IPS-20b (cell line): ENCODE measurements at regions not wholly inside any gene's neighbourhood (a gene's known extent, or its start where the extent isn't known, plus 50 kb on each side); places are given as distances from the start of the nearest gene placed in this dataset.

Source experiments
- H3K27ac ChIP-seq: one replicate; pipeline ENCODE4 v1.5.1; 2013; ENCODE audit warnings: low read length
- H3K27me3 ChIP-seq: 2 replicates; pipeline ENCODE4 v1.6.1; 2013; ENCODE audit warnings: mild to moderate bottlenecking, low read length, inconsistent platforms; ENCODE audit not compliant: insufficient read depth
- H3K36me3 ChIP-seq: 2 replicates; pipeline ENCODE4 v1.6.1; 2013; ENCODE audit warnings: low read depth, mild to moderate bottlenecking, inconsistent platforms, low read length, moderate library complexity; ENCODE audit not compliant: insufficient read depth
- H3K4me1 ChIP-seq: 2 replicates; pipeline ENCODE4 v1.6.1; 2013; ENCODE audit warnings: mild to moderate bottlenecking, control low read depth, inconsistent platforms, low read length, moderate library complexity; ENCODE audit not compliant: insufficient read depth
- H3K4me3 ChIP-seq: 2 replicates; pipeline ENCODE4 v1.5.1; 2013; ENCODE audit warnings: mild to moderate bottlenecking, low read length, inconsistent platforms
- H3K9ac ChIP-seq: 2 replicates; pipeline ENCODE4 v1.6.1; 2013; ENCODE audit warnings: low read depth, mild to moderate bottlenecking, inconsistent platforms, low read length, moderate library complexity
- H3K9me3 ChIP-seq: 2 replicates; pipeline ENCODE4 v1.6.1; 2013; ENCODE audit warnings: mild to moderate bottlenecking, low read depth, low read length, inconsistent platforms; ENCODE audit not compliant: insufficient read depth

DNA sequence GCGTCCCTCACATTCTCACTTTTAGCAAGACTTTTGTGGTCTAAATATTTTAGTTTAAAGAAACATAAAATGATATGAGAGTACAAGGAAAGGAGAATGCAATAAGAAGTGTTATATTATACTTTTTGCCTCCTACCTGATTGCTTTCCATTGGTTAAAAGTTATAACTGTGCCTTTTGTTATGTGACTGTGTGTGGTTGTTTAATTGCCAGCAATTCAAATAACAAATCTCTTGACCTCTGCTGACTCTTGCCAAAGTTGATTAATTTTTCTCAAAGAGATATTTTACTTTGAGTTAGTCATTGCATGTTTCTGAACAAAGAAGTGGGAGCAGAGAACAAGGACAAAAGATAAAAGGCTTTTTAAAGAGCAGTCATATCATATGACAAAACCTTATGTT is 599.5 kb downstream of the SUCLG1 start:
- no peaks in the 10 kb centered on the region; the same call in 1 of the 2 replicates for H3K4me1 ChIP-seq
- H3K9me3 ChIP-seq: no peaks in the 10 kb centered on the region
- no peak overlapping the region for H3K4me3 ChIP-seq
- H3K27ac ChIP-seq: no peak overlapping the region
- H3K36me3 ChIP-seq: no peaks in the 10 kb centered on the region
- H3K27me3 ChIP-seq: no peaks in the 10 kb centered on the region
- H3K9ac ChIP-seq: no peak overlapping the region

DNA sequence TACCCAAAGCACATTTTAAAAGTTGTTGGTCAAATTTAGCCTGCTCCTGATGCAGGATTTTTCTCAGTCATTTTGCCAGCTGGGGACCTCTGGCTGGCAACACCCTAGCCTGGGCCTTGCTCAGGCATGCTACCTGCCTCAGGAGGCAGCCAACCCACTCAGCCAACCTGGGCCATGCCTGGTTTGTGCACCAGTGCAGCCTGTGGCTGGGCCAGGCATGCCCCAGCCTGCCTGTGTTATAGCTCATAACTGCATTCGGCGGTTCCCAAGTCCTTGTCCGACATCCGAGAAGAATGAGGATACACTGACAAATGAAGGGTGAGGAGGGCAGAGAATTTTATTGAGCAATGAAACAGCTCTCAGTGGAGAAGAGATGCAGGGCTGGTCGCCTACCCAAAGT is 608.0 kb downstream of the SUCLG1 start:
- H3K4me3 ChIP-seq: no peak overlapping the region
- H3K9me3 ChIP-seq: no peaks in the 10 kb centered on the region
- no peaks in the 10 kb centered on the region for H3K36me3 ChIP-seq
- no peak overlapping the region for H3K9ac ChIP-seq
- no peaks in the 10 kb centered on the region for H3K4me1 ChIP-seq
- H3K27ac ChIP-seq: no peak overlapping the region
- H3K27me3 ChIP-seq: no peaks in the 10 kb centered on the region

DNA sequence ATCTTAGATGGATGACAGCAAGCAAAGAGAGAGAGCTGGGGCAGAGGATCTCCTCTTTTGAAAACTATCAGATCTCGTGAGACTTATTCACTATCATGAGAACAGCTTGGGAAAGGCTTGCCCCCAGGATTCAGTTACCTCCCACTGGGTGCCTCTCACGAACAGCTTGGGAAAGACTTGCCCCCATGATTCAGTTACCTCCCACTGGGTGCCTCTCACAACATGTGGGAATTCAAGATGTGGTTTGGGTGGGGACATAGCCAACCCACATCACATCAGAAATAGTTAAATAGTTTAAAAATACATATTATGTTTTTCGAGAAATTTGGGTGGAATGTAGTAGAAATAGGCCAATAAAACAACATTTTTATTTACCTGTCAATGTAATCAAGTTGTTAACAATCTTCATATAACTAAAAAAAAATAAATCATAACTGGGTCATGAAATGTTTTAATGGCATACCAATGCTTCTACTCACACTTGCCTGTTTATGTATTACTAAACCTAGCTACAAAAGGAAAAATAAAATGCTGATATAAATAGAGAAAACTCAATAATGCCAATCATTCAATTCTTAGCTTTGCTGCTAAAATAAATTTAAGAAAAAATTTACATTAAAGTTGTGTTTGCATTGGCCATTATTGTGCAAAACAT is 608.9 kb downstream of the SUCLG1 start:
- Histone ChIP-seq H3K4me3 (no peak overlapping the region), H3K27ac (no peak overlapping the region), H3K9ac (no peak overlapping the region), H3K9me3 (no peaks in the 10 kb centered on the region), H3K27me3 (no peaks in the 10 kb centered on the region), H3K36me3 (no peaks in the 10 kb centered on the region), H3K4me1 (no peaks in the 10 kb centered on the region)

DNA sequence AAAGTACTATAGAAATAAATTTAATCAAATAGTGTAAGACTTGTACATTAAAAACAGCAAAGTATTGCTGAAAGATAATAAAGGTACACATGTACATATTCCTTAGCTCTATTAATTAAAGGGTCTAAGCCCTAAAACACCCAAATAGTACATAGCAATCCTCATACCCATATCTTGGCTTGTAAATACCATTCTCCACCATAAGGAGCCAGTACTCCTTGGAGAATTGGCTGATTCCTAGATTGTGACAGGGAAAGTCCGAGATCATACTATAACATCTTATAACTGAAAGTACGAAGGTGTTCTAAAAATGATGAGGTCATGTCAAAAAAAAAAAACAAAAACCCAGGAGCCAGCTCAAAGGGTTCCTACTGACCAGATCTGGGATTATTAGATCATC is 614.6 kb downstream of the SUCLG1 start:
- Histone ChIP-seq H3K36me3 (no peaks in the 10 kb centered on the region), H3K4me3 (no peak overlapping the region), H3K27ac (no peak overlapping the region), H3K9ac (no peak overlapping the region), H3K4me1 (no peaks in the 10 kb centered on the region), H3K9me3 (no peaks in the 10 kb centered on the region), H3K27me3 (no peaks in the 10 kb centered on the region)

DNA sequence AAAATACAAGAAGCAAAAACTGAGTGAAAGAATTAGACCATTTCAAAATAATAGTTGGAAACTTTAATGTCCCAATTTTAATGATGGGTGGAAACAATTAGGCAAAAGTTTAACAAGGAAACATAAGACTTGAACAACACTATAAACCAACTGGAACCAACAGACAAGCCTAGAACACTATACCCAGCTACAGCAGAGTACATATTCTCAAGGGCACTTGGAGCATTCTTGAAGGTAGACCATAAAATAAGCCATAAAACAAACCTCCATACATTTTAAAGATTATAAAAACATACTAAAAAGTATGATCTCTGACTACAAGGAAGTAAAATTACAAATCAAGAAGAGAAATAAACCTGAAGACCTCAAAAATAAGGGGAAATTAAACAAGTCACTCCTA is 616.7 kb downstream of the SUCLG1 start:
- Histone ChIP-seq H3K9ac (no peak overlapping the region), H3K9me3 (no peaks in the 10 kb centered on the region), H3K36me3 (no peaks in the 10 kb centered on the region), H3K4me1 (no peaks in the 10 kb centered on the region), H3K4me3 (no peak overlapping the region), H3K27ac (no peak overlapping the region), H3K27me3 (no peaks in the 10 kb centered on the region)

DNA sequence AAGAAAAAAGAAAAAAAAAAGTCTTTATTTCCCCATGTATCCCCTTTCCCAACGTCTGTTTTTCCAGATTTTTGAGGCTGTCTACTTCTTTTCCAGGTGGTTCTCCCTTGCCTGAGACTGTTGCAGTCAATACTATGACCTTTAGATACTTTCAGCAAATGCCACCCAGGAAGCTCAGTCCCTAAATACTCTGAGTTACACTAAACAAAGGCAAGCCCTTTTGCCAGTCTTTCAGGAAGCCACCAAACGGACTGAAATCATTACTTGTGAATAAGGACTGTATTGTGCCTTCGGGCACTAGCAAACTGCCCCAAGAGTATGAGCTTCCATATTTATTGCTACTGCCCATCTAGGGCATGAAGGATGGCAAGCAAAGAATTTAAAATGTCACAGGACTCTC is 621.3 kb downstream of the SUCLG1 start:
- Histone ChIP-seq H3K4me3 (no peak overlapping the region), H3K4me1 (no peaks in the 10 kb centered on the region), H3K27me3 (no peaks in the 10 kb centered on the region), H3K27ac (no peak overlapping the region), H3K36me3 (no peaks in the 10 kb centered on the region), H3K9me3 (no peaks in the 10 kb centered on the region), H3K9ac (no peak overlapping the region)

DNA sequence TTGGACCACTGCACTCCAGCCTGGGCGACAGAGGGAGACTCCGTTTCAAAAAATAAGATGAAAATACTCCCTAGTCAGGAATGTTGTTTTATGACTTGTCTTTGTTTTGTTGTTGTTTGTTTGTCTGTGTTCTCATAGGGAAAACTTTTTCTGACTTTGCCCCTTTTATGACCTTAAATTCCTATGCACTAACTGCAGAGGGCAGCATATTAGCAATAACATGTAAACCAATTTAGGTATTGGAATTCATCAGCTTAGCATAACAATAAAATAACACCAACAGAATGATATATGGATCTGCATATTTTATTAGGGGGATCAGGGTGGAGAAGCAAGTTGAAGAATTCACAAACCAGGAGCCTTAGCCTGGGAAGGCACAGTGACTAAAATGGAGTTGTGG is 631.5 kb downstream of the SUCLG1 start:
- H3K9me3 ChIP-seq: no peaks in the 10 kb centered on the region
- no peak overlapping the region for H3K4me3 ChIP-seq
- H3K4me1 ChIP-seq: no peaks in the 10 kb centered on the region
- no peak overlapping the region for H3K27ac ChIP-seq
- H3K36me3 ChIP-seq: no peaks in the 10 kb centered on the region
- H3K27me3 ChIP-seq: no peaks in the 10 kb centered on the region
- no peak overlapping the region for H3K9ac ChIP-seq

DNA sequence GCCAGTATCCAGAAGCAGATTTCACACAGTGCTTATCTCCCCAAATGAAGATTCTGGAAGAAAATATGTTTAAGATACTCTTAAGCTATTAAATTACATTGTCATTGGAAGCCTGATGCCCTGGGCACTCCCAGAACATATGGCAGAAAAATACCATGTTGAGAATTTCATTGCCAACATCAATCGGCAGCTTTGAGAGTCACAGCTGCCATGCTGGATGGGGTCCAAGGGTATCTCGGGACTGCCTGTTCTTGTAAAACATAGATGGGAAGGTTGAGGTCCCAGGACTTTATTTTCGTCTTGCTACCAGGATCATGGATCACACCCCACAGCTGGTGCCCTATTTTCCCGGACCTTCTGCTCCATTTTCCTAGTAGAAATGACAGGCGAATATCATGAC is 632.5 kb downstream of the SUCLG1 start:
- Histone ChIP-seq H3K27ac (no peak overlapping the region), H3K9me3 (no peaks in the 10 kb centered on the region), H3K4me3 (no peak overlapping the region), H3K9ac (no peak overlapping the region), H3K36me3 (no peaks in the 10 kb centered on the region), H3K4me1 (no peaks in the 10 kb centered on the region), H3K27me3 (no peaks in the 10 kb centered on the region)

DNA sequence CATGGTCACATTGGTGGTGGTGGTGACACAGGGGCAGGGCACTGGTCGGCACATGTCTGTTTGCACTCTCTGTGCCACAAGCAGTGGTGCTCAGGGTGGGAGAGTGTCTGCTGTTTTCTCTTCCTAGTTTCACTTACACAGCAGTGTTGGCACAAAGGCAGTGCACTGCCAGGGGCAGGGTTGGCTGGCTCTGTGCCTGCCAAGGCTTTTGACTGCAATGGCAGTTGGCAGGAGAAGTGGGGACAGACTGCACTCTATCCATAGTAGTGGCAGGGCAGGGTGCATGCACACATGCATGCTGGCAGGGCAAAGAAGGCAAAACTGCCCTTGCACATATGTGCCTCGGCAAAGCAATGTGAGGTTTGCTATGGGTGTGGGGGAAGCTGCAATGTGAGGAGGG is 635.9 kb downstream of the SUCLG1 start:
- Histone ChIP-seq H3K9me3 (no peaks in the 10 kb centered on the region), H3K36me3 (no peaks in the 10 kb centered on the region), H3K27ac (no peak overlapping the region), H3K4me1 (no peaks in the 10 kb centered on the region), H3K9ac (no peak overlapping the region), H3K27me3 (no peaks in the 10 kb centered on the region), H3K4me3 (no peak overlapping the region)

DNA sequence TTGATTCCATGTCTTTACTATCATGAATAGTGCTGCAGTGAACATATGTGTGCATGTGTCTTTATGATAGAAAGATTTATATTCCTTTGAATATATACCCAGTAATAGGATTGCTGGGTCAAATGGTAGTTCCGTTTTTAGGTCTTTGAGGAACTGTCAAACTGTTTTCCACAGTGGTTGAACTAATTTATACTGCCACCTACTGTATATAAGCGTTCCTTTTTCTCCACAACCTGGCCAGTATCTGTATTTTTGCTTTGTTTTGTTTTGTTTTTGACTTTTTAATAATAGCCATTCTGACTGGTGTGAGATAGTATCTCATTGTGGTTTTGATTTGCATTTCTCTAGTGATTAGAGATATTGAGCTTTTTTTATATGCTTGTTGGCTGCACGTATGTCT is 641.6 kb downstream of the SUCLG1 start:
- H3K27ac ChIP-seq: no peak overlapping the region
- H3K27me3 ChIP-seq: no peaks in the 10 kb centered on the region
- no peaks in the 10 kb centered on the region for H3K36me3 ChIP-seq
- no peaks in the 10 kb centered on the region for H3K9me3 ChIP-seq
- H3K4me1 ChIP-seq: no peaks in the 10 kb centered on the region
- H3K9ac ChIP-seq: no peak overlapping the region
- H3K4me3 ChIP-seq: no peak overlapping the region

DNA sequence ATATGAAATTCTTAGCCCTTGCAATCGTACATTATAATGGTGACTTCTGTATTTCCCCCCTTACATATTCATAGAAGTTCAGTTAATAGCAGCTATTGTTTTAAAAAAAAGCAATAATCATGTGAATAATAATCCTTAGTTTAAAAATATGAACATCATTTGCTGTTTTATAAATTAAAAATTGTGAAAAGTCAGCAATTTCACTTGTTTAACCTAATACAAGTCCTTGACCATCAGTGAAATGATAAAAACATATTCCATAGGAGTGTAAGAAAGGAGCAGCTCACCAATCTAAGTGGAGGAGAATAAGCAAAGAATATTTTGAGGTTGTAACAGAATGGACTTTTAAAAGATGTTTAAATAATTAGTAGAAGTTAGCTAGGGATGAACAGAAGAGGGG is 650.2 kb downstream of the SUCLG1 start:
- no peak overlapping the region for H3K9ac ChIP-seq
- no peaks in the 10 kb centered on the region for H3K27me3 ChIP-seq
- H3K4me3 ChIP-seq: no peak overlapping the region
- H3K36me3 ChIP-seq: no peaks in the 10 kb centered on the region
- no peak overlapping the region for H3K27ac ChIP-seq
- H3K4me1 ChIP-seq: no peaks in the 10 kb centered on the region
- no peaks in the 10 kb centered on the region for H3K9me3 ChIP-seq

DNA sequence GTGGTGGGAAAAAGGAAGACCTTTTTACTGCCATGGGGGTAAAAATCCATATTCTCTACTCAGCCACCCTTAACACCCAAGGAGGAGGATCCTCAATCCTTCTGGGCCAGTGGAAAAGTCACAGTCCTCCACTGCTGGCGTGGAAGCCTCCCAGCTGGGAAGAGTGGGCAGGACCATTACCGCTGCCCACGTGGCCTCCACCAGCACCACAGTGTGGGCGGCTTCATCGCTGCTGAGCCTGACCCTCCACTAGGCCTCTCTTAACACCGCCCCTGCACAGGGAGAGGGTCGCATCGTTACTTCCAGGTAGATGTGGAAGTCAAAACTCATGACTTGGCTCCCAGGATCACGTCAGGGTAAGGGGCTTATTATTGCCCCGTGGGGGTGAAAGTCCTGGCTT is 656.5 kb downstream of the SUCLG1 start:
- no peaks in the 10 kb centered on the region for H3K9me3 ChIP-seq
- H3K27ac ChIP-seq: no peak overlapping the region
- no peak overlapping the region for H3K9ac ChIP-seq
- H3K4me3 ChIP-seq: no peak overlapping the region
- no peaks in the 10 kb centered on the region for H3K36me3 ChIP-seq
- H3K4me1 ChIP-seq: no peaks in the 10 kb centered on the region
- H3K27me3 ChIP-seq: no peaks in the 10 kb centered on the region

DNA sequence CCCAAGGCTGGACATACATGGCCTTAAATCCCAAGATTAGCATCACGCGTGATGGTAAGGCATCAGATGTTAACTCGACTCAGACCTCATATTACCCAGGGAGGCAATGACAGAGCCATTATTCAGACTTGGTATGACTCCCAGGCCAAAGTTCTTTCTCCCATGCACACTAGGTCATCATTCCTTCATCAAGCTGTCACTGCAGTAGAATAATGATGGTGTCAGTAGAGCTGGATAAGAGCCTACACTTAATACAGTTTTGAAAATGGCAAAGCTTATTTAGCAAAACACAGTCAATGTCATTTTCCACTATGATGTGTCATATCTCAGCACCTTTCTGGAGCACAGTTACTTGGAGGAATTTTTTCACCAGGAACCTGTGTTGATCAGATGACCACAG is 663.3 kb downstream of the SUCLG1 start:
- Histone ChIP-seq H3K36me3 (no peaks in the 10 kb centered on the region), H3K4me1 (no peaks in the 10 kb centered on the region), H3K9ac (no peak overlapping the region), H3K4me3 (no peak overlapping the region), H3K27me3 (no peaks in the 10 kb centered on the region), H3K9me3 (no peaks in the 10 kb centered on the region), H3K27ac (no peak overlapping the region)
